CD4-positive, alpha-beta memory T cell (primary cell): ENCODE measurements at regions not wholly inside any gene's neighbourhood (a gene's known extent, or its start where the extent isn't known, plus 50 kb on each side); places are given as distances from the start of the nearest gene placed in this dataset.

ENCODE experiments used
- CTCF ChIA-PET: fragments of 350-600 bp; sonication (Branson Sonifier 250); formaldehyde crosslinking; loops from one replicate; lab custom pipeline; 2021; ENCODE audit warnings: inconsistent platforms; ENCODE audit not compliant: partially characterized antibody; lab: Charles Lee
- POLR2A ChIA-PET: fragments of 350-600 bp; sonication (Branson Sonifier 250); formaldehyde crosslinking; loops from one replicate; lab custom pipeline; 2021; ENCODE audit not compliant: partially characterized antibody; lab: Charles Lee
- DNase-seq, 5 donors: peaks; one replicate each; pipeline versions ENCODE4 v3.0.0 to v3.0.0-alpha.2; 2020 to 2022; ENCODE audit warnings: mixed read lengths in 1 of 5
- H3K27ac ChIP-seq: one replicate; pipeline ENCODE4 v1.7.0; 2013; ENCODE audit warnings: low read depth, low read length
- H3K27me3 ChIP-seq: 2 replicates; pipeline ENCODE4 v1.7.0; 2013; ENCODE audit warnings: mild to moderate bottlenecking, low read length, moderate library complexity; ENCODE audit not compliant: insufficient read depth
- H3K36me3 ChIP-seq: 2 replicates; pipeline ENCODE4 v1.7.0; 2013; ENCODE audit warnings: mild to moderate bottlenecking, low read length, moderate library complexity; ENCODE audit not compliant: insufficient read depth
- H3K4me1 ChIP-seq: 2 replicates; pipeline ENCODE4 v1.7.0; 2013; ENCODE audit warnings: mild to moderate bottlenecking, low read length, moderate library complexity; ENCODE audit not compliant: insufficient read depth
- H3K4me3 ChIP-seq, 2 donors: one replicate each; pipeline ENCODE4 v1.7.0; 2013; ENCODE audit warnings: low read length in 2 of 2, mild to moderate bottlenecking in 1 of 2
- H3K9me3 ChIP-seq, 2 donors: one replicate each; pipeline ENCODE4 v1.7.0; 2013; ENCODE audit warnings: low read length in 2 of 2, control low read depth in 1 of 2; ENCODE audit not compliant: control insufficient read depth in 1 of 2
- H3K27ac Mint-ChIP-seq, 7 donors: one replicate each; pipeline ENCODE4 v1.8.0; 2020 to 2021; ENCODE audit warnings: mixed read lengths in 7 of 7, mild to moderate bottlenecking in 6 of 7, inconsistent platforms in 3 of 7, moderate library complexity in 3 of 7
- H3K27me3 Mint-ChIP-seq, 2 donors: one replicate each; pipeline ENCODE4 v1.8.0; 2020 to 2021; ENCODE audit warnings: mixed read lengths in 2 of 2
- H3K36me3 Mint-ChIP-seq, 2 donors: one replicate each; pipeline ENCODE4 v1.8.0; 2020 to 2021; ENCODE audit warnings: mixed read lengths in 2 of 2, inconsistent platforms in 1 of 2, mild to moderate bottlenecking in 1 of 2
- H3K4me1 Mint-ChIP-seq, 4 donors: one replicate each; pipeline ENCODE4 v1.8.0; 2020 to 2021; ENCODE audit warnings: mixed read lengths in 4 of 4, mild to moderate bottlenecking in 1 of 4
- H3K4me3 Mint-ChIP-seq, 8 donors: one replicate each; pipeline ENCODE4 v1.8.0; 2020 to 2021; ENCODE audit warnings: mixed read lengths in 8 of 8, mild to moderate bottlenecking in 7 of 8, moderate library complexity in 6 of 8, inconsistent platforms in 3 of 8
- H3K9me3 Mint-ChIP-seq, 8 donors: one replicate each; pipeline ENCODE4 v1.8.0; 2020 to 2021; ENCODE audit warnings: mixed read lengths in 8 of 8, mild to moderate bottlenecking in 5 of 8, inconsistent platforms in 3 of 8, moderate library complexity in 1 of 8
- intact Hi-C: fragments of 100-400 bp; cut with micrococcal nuclease; formaldehyde crosslinking; loops from one replicate; pipeline ENCODE4 v1.15.1; 2023

DNA sequence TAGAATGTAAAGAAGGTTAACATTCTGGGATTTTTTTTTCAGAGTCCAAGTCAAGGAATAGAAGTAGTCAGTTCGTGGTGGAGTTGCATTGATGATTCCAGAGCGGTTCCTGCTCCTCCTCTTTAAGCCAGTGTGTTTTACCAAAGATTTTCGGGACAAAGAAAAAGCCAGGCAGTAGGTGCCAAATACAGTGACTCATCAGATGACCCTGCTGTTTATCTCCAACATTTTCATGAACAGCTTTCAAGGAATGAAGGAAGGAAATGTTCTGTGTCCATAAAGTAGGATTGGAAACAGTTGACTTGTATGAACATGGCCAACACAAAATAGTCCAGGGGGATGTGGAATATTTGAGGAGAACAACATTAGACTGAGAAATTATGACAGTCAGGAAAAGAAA, 142.4 kb upstream of the TMC3 start:
- H3K9me3 ChIP-seq: no peaks in the 10 kb centered on the region
- no peak overlapping the region for H3K4me3 ChIP-seq
- Mint-ChIP-seq H3K27ac (no peak overlapping the region), H3K4me3 (no peak overlapping the region), H3K36me3 (no peaks in the 10 kb centered on the region), H3K4me1 (no peaks in the 10 kb centered on the region), H3K27me3 (peaks cover 15 to 19% of the 10 kb centered on the region in 2 donors), H3K9me3 (no peaks in the 10 kb centered on the region)
- H3K27ac ChIP-seq: no peak overlapping the region
- no peaks in the 10 kb centered on the region for H3K36me3 ChIP-seq
- no peaks in the 10 kb centered on the region for H3K4me1 ChIP-seq
- no peaks in the 10 kb centered on the region for H3K27me3 ChIP-seq
- intact Hi-C loops: no loop called here
- ChIA-PET CTCF (no interaction called here), POLR2A (no interaction called here)
- no peak for DNase-seq

DNA sequence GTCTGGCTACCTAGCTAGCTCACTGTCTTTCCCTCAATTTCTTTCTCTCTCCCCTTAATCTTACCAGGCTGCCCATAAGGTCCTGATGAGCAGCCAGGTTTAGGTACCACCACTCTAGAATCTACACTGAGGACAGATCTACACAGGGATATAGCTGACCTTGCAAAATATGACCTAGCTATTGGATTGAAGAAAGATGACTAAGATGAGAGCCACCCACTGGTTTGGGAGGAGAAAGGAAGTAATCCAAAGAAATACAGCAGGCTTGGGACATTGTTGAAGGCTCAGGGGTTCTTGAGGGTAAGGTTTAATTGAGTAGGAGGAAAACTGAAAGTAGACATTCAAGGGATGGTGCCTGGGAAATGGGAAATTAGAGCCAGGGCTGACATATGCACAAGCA, 142.0 kb upstream of the TMC3 start:
- Histone ChIP-seq H3K27ac (no peak overlapping the region), H3K4me1 (no peaks in the 10 kb centered on the region), H3K9me3 (no peaks in the 10 kb centered on the region), H3K27me3 (no peaks in the 10 kb centered on the region), H3K4me3 (no peak overlapping the region), H3K36me3 (no peaks in the 10 kb centered on the region)
- Mint-ChIP-seq H3K9me3 (no peaks in the 10 kb centered on the region), H3K36me3 (no peaks in the 10 kb centered on the region), H3K4me3 (no peak overlapping the region), H3K4me1 (no peaks in the 10 kb centered on the region), H3K27me3 (peaks cover 15 to 19% of the 10 kb centered on the region in 2 donors), H3K27ac (no peak overlapping the region)
- ChIA-PET POLR2A (no interaction called here), CTCF (no interaction called here)
- DNase-seq: no peak
- intact Hi-C loops: no loop called here

DNA sequence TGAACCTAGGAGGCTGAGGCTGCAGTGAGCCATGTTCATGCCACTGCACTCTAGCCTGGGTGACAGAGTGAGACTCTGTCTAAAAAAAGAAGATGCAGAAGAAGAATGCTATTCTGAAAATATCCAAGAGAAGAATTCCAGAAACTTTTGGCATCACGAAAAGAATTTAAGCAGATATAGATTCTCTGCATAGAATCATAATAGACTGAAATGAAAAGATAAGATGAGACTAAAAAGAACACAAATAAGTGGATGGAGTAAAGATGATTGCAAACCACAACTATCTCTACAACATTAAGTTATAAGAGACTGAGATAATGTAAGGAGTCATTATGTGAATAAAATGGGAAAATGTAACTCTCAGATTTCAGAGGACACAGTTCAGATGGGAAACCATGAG, 140.7 kb upstream of the TMC3 start:
- H3K27me3 Mint-ChIP-seq: peaks cover 15 to 20% of the 10 kb centered on the region in 2 donors
- CTCF ChIA-PET: no interaction called here
- no peak overlapping the region for H3K4me3 ChIP-seq

DNA sequence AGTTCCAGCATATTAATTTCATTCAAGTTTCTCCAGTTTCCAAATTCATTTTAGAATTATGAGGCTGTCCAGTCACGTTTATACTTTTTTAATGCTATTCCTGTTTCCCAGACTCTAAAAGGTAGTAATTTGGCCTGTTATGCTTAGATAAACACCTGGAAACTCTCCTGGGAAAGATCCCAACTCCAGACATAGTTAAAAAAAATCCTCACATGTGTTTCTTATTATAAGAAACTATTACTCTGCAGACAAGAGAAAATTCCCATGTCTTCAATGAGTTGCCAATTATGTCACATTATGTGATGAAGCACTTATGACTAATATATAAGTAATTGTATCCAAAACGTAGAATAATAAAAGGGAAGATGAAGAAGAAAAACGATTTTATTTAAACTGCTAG, 137.1 kb upstream of the TMC3 start:
- H3K4me1 Mint-ChIP-seq: no peaks in the 10 kb centered on the region
- CTCF ChIA-PET: no interaction called here
- H3K27ac Mint-ChIP-seq: no peak overlapping the region
- peaks cover 15 to 17% of the 10 kb centered on the region in 2 donors for H3K27me3 Mint-ChIP-seq
- H3K9me3 Mint-ChIP-seq: peaks cover 0 to under 1% (median 0%) of the 10 kb centered on the region in 8 donors
- POLR2A ChIA-PET: no interaction called here
- H3K4me3 Mint-ChIP-seq: no peak overlapping the region
- Histone ChIP-seq H3K27ac (no peak overlapping the region), H3K36me3 (no peaks in the 10 kb centered on the region), H3K4me1 (no peaks in the 10 kb centered on the region), H3K9me3 (no peaks in the 10 kb centered on the region), H3K27me3 (no peaks in the 10 kb centered on the region), H3K4me3 (no peak overlapping the region)
- intact Hi-C loops: no loop called here
- no peaks in the 10 kb centered on the region for H3K36me3 Mint-ChIP-seq
- DNase-seq: no peak

More for the DNA sequence above, 140.7 kb upstream of the TMC3 start:
- H3K27ac Mint-ChIP-seq: no peak overlapping the region
- H3K4me1 Mint-ChIP-seq: no peaks in the 10 kb centered on the region
- POLR2A ChIA-PET: no interaction called here
- Histone ChIP-seq H3K4me1 (no peaks in the 10 kb centered on the region), H3K9me3 (no peaks in the 10 kb centered on the region), H3K27me3 (no peaks in the 10 kb centered on the region), H3K27ac (no peak overlapping the region), H3K36me3 (no peaks in the 10 kb centered on the region)
- no peak for DNase-seq
- no peaks in the 10 kb centered on the region for H3K9me3 Mint-ChIP-seq
- no peaks in the 10 kb centered on the region for H3K36me3 Mint-ChIP-seq
- intact Hi-C loops: no loop called here
- no peak overlapping the region for H3K4me3 Mint-ChIP-seq

DNA sequence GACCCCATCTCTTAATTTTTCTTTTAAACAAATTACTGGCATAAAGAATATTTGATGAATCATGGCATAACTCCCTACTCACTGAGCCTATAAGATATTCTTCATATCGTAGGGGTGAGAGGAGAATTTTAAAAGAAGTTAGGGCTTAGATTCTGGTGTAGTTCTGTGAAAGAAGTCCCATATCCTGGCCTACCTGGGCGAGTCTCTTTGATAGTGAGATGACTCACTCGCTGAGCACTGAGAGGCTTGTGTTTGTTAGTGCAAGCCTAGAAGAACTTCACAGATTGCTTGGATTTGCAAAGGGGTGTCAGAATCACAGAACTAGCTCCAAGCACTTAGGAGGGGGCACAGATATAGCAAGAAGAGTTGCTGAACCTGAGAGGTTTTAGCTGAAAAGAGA, 133.8 kb upstream of the TMC3 start:
- Mint-ChIP-seq H3K27ac (no peak overlapping the region), H3K27me3 (peaks cover 10 to 12% of the 10 kb centered on the region in 2 donors), H3K4me3 (no peak overlapping the region), H3K4me1 (no peaks in the 10 kb centered on the region), H3K36me3 (no peaks in the 10 kb centered on the region), H3K9me3 (peaks cover 0 to 2% (median 0%) of the 10 kb centered on the region in 8 donors)
- intact Hi-C loops: no loop called here
- ChIA-PET POLR2A (no interaction called here), CTCF (no interaction called here)
- Histone ChIP-seq H3K4me1 (no peaks in the 10 kb centered on the region), H3K27me3 (no peaks in the 10 kb centered on the region), H3K36me3 (no peaks in the 10 kb centered on the region), H3K9me3 (no peaks in the 10 kb centered on the region), H3K27ac (no peak overlapping the region), H3K4me3 (no peak overlapping the region)
- DNase-seq: no peak

DNA sequence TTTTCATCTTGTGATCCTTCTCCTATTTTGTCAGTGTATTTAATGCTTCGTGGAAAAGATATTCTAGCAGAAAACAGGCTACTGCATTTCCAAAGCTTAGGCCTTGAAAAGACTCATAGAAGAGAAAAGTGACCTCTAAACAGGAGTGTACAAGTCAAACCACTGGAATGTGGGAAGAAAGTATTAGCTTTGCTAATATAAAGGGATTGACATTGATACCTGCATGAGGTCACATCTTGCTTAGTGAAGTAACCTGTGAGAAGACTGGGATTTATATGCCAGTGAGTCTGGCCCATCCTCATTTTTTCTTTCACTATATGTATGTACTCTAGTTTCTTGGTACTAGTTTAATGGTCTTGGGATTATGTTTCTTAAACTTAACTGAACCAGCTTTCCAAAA, 132.9 kb upstream of the TMC3 start:
- no peaks in the 10 kb centered on the region for H3K36me3 ChIP-seq
- no peaks in the 10 kb centered on the region for H3K9me3 ChIP-seq
- no peaks in the 10 kb centered on the region for H3K4me1 ChIP-seq
- ChIA-PET CTCF (no interaction called here), POLR2A (no interaction called here)
- Mint-ChIP-seq H3K36me3 (no peaks in the 10 kb centered on the region), H3K4me1 (no peaks in the 10 kb centered on the region), H3K27me3 (peaks cover 7 to 12% of the 10 kb centered on the region in 2 donors), H3K27ac (no peak overlapping the region), H3K9me3 (peaks cover 0 to 2% (median 0%) of the 10 kb centered on the region in 8 donors), H3K4me3 (no peak overlapping the region)
- H3K4me3 ChIP-seq: no peak overlapping the region
- H3K27me3 ChIP-seq: no peaks in the 10 kb centered on the region
- H3K27ac ChIP-seq: no peak overlapping the region
- intact Hi-C loops: no loop called here
- DNase-seq: no peak

DNA sequence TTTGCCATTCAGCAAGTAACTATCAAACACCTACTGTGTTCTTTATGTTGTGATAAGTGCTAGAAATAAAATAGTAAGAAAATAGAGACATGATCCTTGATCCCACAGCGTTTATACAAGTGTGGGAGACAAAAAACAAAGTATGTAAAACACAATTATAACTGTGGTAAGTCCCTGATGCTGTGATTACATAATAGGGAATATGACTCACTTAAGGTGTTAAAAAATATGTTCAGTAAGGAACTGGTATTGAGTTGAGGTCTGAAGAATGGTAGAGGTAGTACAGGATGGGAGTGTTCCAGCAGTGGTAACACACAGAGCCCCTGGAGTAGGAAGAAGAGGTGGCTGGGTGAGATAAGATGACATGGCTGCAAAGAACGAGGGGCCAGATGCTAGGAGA, 132.1 kb upstream of the TMC3 start:
- CTCF ChIA-PET: no interaction called here
- Mint-ChIP-seq H3K4me3 (no peak overlapping the region), H3K9me3 (peaks cover 0 to 2% (median 0%) of the 10 kb centered on the region in 8 donors), H3K27me3 (peaks cover 8 to 12% of the 10 kb centered on the region in 2 donors), H3K4me1 (no peaks in the 10 kb centered on the region), H3K27ac (no peak overlapping the region), H3K36me3 (no peaks in the 10 kb centered on the region)
- H3K4me1 ChIP-seq: no peaks in the 10 kb centered on the region
- POLR2A ChIA-PET: no interaction called here
- H3K27me3 ChIP-seq: no peaks in the 10 kb centered on the region
- H3K36me3 ChIP-seq: no peaks in the 10 kb centered on the region
- H3K4me3 ChIP-seq: no peak overlapping the region
- no peak overlapping the region for H3K27ac ChIP-seq
- H3K9me3 ChIP-seq: no peaks in the 10 kb centered on the region
- no peak for DNase-seq
- intact Hi-C loops: no loop called here
